ENCODE measurements at regions not wholly inside any gene's neighbourhood (a gene's known extent, or its start where the extent isn't known, plus 50 kb on each side); places are given as distances from the start of the nearest gene placed in this dataset.

- ATAC-seq, result no peak
These were observed 528.9 kb downstream of the EPM2A start for GRCh38 chr6:145206247-145206907.

GRCh38 chr6:145208474-145208873, 526.8 kb downstream of the EPM2A start:
- no peak for ATAC-seq

- no peak for ATAC-seq
These were observed 526.0 kb downstream of the EPM2A start for GRCh38 chr6:145209272-145209671.

GRCh38 chr6:145212813-145213212, 522.5 kb downstream of the EPM2A start:
- no peak for ATAC-seq

GRCh38 chr6:145213614-145214013, 521.7 kb downstream of the EPM2A start:
- ATAC-seq, result no peak

GRCh38 chr6:145214570-145214969, 520.8 kb downstream of the EPM2A start:
- no peak for ATAC-seq

GRCh38 chr6:145224450-145224849, 510.9 kb downstream of the EPM2A start:
- no peak for ATAC-seq

- ATAC-seq, result no peak
These were observed 509.8 kb downstream of the EPM2A start for GRCh38 chr6:145225500-145225899.

- no peak for ATAC-seq
These were observed 507.7 kb downstream of the EPM2A start for GRCh38 chr6:145227593-145227992.

- no peak for ATAC-seq
These were observed 506.2 kb downstream of the EPM2A start for GRCh38 chr6:145228962-145229582.

GRCh38 chr6:145233955-145234354, 501.4 kb downstream of the EPM2A start:
- ATAC-seq, result peak; percentile 91

- ATAC-seq, result no peak
These were observed 500.1 kb downstream of the EPM2A start for GRCh38 chr6:145235207-145235606.

GRCh38 chr6:145238787-145239186, 496.5 kb downstream of the EPM2A start:
- ATAC-seq, result no peak

- peak; percentile 69 for ATAC-seq
These were observed 494.3 kb downstream of the EPM2A start for GRCh38 chr6:145241039-145241438.

- no peak for ATAC-seq
These were observed 493.6 kb downstream of the EPM2A start for GRCh38 chr6:145241721-145242120.

GRCh38 chr6:145244349-145245100, 490.8 kb downstream of the EPM2A start:
- no peak for ATAC-seq

GRCh38 chr6:145245119-145245518, 490.2 kb downstream of the EPM2A start:
- ATAC-seq, result no peak

GRCh38 chr6:145247692-145248419, 487.5 kb downstream of the EPM2A start:
- ATAC-seq, result peak; percentile 99

GRCh38 chr6:145250436-145250835, 484.9 kb downstream of the EPM2A start:
- ATAC-seq, result no peak

- no peak for ATAC-seq
These were observed 482.6 kb downstream of the EPM2A start for GRCh38 chr6:145252737-145253136.

GRCh38 chr6:145254649-145255401, 480.5 kb downstream of the EPM2A start:
- no peak for ATAC-seq

- ATAC-seq, result no peak
These were observed 477.6 kb downstream of the EPM2A start for GRCh38 chr6:145257704-145258103.
